Neural cell (in vitro differentiated cells): ENCODE measurements at regions not wholly inside any gene's neighbourhood (a gene's known extent, or its start where the extent isn't known, plus 50 kb on each side); places are given as distances from the start of the nearest gene placed in this dataset.

ENCODE experiments used
- H2AFZ ChIP-seq: fragments of 200-600, 300-800 bp; sonication (generic), shearing (Covaris generic); 2 replicates; pipeline ENCODE4 v1.6.0; 2014; ENCODE audit warnings: low read depth, mild to moderate bottlenecking, antibody characterized with exemption, low read length, moderate library complexity
- H3F3A ChIP-seq: fragments of 200-600 bp; shearing (Covaris generic); 2 replicates; pipeline ENCODE4 v1.6.1; 2016; ENCODE audit warnings: mild to moderate bottlenecking, moderate library complexity, mixed read lengths, antibody characterized with exemption, low read length; ENCODE audit not compliant: insufficient read depth, poor library complexity, severe bottlenecking
- H3K27ac ChIP-seq: fragments of 200-600, 300-800 bp; sonication (generic), shearing (Covaris generic); 2 replicates; pipeline ENCODE4 v1.5.1; 2014; ENCODE audit warnings: mild to moderate bottlenecking, low read length, moderate library complexity
- H3K27me3 ChIP-seq: fragments of 300-800, 200-600 bp; sonication (generic), shearing (Covaris generic); 2 replicates; pipeline ENCODE4 v1.6.0; 2014; ENCODE audit warnings: mild to moderate bottlenecking, low read depth, low read length, moderate library complexity; ENCODE audit not compliant: insufficient read depth
- H3K36me3 ChIP-seq: fragments of 300-800, 200-600 bp; sonication (generic), shearing (Covaris generic); 2 replicates; pipeline ENCODE4 v1.5.1; 2014; ENCODE audit warnings: mild to moderate bottlenecking, antibody characterized with exemption, low read length, moderate library complexity; ENCODE audit not compliant: insufficient read depth
- H3K4me2 ChIP-seq: fragments of 300-800, 200-600 bp; sonication (generic), shearing (Covaris generic); 2 replicates; pipeline ENCODE4 v1.6.0; 2014; ENCODE audit warnings: mild to moderate bottlenecking, low read length
- H3K4me3 ChIP-seq: fragments of 300-800, 200-600 bp; sonication (generic), shearing (Covaris generic); 2 replicates; pipeline ENCODE4 v1.5.1; 2014; ENCODE audit warnings: mild to moderate bottlenecking, low read length, moderate library complexity
- H3K79me2 ChIP-seq: fragments of 200-600 bp; shearing (Covaris generic); replicated peaks from 2 replicates; pipeline ENCODE4 v1.6.0; 2014; ENCODE audit warnings: mild to moderate bottlenecking, low read length, moderate library complexity; ENCODE audit not compliant: insufficient read depth
- H3K9ac ChIP-seq: fragments of 300-800, 200-600 bp; sonication (generic), shearing (Covaris generic); 2 replicates; pipeline ENCODE4 v1.6.1; 2016; ENCODE audit warnings: mild to moderate bottlenecking, low read length, mixed read lengths
- H3K9me2 ChIP-seq: fragments of 200-600 bp; shearing (Covaris generic); 2 replicates; pipeline ENCODE4 v1.6.1; 2016; ENCODE audit warnings: mild to moderate bottlenecking, low read length, mixed read lengths; ENCODE audit not compliant: insufficient read depth
- H3K9me3 ChIP-seq: fragments of 200-600, 300-800 bp; sonication (generic), shearing (Covaris generic); 2 replicates; pipeline ENCODE4 v1.6.1; 2016; ENCODE audit warnings: mild to moderate bottlenecking, mixed run types, low read length, moderate library complexity, mixed read lengths
- H4K20me1 ChIP-seq: fragments of 200-600 bp; shearing (Covaris generic); 2 replicates; pipeline ENCODE4 v1.6.1; 2016; ENCODE audit warnings: mild to moderate bottlenecking, mixed run types; ENCODE audit not compliant: insufficient read depth
- EP300 ChIP-seq: fragments of 450-650 bp; conservative IDR thresholded peaks from 2 replicates; pipeline ENCODE4 v1.6.1; 2014; ENCODE audit warnings: antibody characterized with exemption, mild to moderate bottlenecking, moderate library complexity; ENCODE audit not compliant: poor library complexity, severe bottlenecking
- EZH2 ChIP-seq: fragments of 200-600, 300-800 bp; shearing (Covaris generic), sonication (generic); IDR thresholded peaks from 2 replicates; pipeline ENCODE4 v1.6.1; 2014; ENCODE audit warnings: antibody characterized with exemption, low read length, borderline replicate concordance, mild to moderate bottlenecking; ENCODE audit not compliant: insufficient read depth, poor library complexity, severe bottlenecking
- MXI1 ChIP-seq: fragments of 450-650 bp; conservative IDR thresholded peaks from 2 replicates; pipeline ENCODE4 v1.6.1; 2014; ENCODE audit warnings: antibody characterized with exemption, mild to moderate bottlenecking; ENCODE audit not compliant: poor library complexity, severe bottlenecking
- POLR2AphosphoS5 ChIP-seq: IDR thresholded peaks from 2 replicates; pipeline ENCODE4 v1.6.1; 2012
- RAD21 ChIP-seq: fragments of 450-650 bp; conservative IDR thresholded peaks from 2 replicates; pipeline ENCODE4 v1.6.1; 2014; ENCODE audit warnings: antibody characterized with exemption, mild to moderate bottlenecking, moderate library complexity
- SMC3 ChIP-seq: fragments of 450-650 bp; conservative IDR thresholded peaks from 2 replicates; pipeline ENCODE4 v1.6.1; 2014; ENCODE audit warnings: antibody characterized with exemption, mild to moderate bottlenecking, moderate library complexity; ENCODE audit not compliant: poor library complexity
- TAF1 ChIP-seq: IDR thresholded peaks from 2 replicates; pipeline ENCODE4 v1.6.1; 2012; ENCODE audit warnings: low read depth
- TF ChIP-seq, protein P1 (sequence below): IDR thresholded peaks from 2 replicates; pipeline ENCODE4 v1.6.1; 2012; ENCODE audit warnings: borderline replicate concordance
- TF ChIP-seq, protein P2 (sequence below): fragments of 450-650 bp; IDR thresholded peaks from 2 replicates; pipeline ENCODE4 v1.5.1; 2014; ENCODE audit warnings: antibody characterized with exemption, mild to moderate bottlenecking, moderate library complexity; ENCODE audit not compliant: poor library complexity, severe bottlenecking

DNA sequence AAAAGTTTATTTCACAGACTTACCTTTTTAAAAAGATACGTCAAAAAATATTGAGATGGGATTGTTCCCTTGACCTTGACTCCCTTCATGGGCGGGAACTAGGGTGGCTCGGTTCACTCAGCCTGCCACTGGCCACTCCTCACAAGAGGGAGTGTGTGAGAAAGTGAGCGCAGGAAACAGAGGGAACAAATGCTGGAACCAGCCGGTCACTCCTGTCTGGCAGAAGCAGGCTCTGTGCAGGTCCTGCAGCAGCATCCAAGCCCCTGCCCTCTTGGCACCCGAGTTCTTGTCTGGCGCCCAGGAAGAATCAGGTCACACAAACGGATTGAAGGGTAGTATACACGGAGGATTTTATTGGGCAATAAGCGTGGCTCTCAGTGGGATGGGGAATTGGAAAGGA is 58.9 kb downstream of the ZNF648 start:
- Histone ChIP-seq H3K9me3 (no peaks in the 10 kb centered on the region), H3K27ac (no peak overlapping the region), H3K4me3 (no peak overlapping the region), H3K9me2 (no peaks in the 10 kb centered on the region), H4K20me1 (no peaks in the 10 kb centered on the region), H3K4me2 (no peak overlapping the region), H3K79me2 (no peaks in the 10 kb centered on the region), H3K9ac (no peak overlapping the region), H3K36me3 (no peaks in the 10 kb centered on the region), H3F3A (no peaks in the 10 kb centered on the region), H3K27me3 (no peaks in the 10 kb centered on the region), H2AFZ (no peak overlapping the region)
- TF ChIP-seq, protein P1, sequence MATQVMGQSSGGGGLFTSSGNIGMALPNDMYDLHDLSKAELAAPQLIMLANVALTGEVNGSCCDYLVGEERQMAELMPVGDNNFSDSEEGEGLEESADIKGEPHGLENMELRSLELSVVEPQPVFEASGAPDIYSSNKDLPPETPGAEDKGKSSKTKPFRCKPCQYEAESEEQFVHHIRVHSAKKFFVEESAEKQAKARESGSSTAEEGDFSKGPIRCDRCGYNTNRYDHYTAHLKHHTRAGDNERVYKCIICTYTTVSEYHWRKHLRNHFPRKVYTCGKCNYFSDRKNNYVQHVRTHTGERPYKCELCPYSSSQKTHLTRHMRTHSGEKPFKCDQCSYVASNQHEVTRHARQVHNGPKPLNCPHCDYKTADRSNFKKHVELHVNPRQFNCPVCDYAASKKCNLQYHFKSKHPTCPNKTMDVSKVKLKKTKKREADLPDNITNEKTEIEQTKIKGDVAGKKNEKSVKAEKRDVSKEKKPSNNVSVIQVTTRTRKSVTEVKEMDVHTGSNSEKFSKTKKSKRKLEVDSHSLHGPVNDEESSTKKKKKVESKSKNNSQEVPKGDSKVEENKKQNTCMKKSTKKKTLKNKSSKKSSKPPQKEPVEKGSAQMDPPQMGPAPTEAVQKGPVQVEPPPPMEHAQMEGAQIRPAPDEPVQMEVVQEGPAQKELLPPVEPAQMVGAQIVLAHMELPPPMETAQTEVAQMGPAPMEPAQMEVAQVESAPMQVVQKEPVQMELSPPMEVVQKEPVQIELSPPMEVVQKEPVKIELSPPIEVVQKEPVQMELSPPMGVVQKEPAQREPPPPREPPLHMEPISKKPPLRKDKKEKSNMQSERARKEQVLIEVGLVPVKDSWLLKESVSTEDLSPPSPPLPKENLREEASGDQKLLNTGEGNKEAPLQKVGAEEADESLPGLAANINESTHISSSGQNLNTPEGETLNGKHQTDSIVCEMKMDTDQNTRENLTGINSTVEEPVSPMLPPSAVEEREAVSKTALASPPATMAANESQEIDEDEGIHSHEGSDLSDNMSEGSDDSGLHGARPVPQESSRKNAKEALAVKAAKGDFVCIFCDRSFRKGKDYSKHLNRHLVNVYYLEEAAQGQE: no peak
- no peak for TF ChIP-seq RAD21

DNA sequence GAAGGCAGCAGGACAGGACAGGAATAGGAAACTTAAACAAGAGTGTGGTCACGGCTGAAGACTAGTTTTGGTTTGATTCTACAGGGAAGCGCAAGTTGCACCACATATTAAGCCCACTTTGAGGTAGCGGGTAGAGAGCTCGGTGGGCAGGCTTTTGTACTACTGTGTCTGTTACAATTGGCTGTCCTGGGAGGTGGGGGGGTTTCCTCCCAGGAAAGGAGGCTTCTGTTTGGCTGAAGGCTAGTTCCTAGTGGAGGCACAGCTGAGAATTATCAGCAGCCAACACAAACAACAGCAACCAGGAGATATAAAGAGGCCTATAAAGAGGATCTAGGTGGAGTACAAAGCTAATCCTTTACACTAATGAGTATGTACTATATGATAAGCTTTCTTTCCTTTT is 62.7 kb downstream of the ZNF648 start:
- Histone ChIP-seq H4K20me1 (no peaks in the 10 kb centered on the region), H3K79me2 (no peaks in the 10 kb centered on the region), H2AFZ (no peak overlapping the region), H3K9me2 (no peaks in the 10 kb centered on the region), H3F3A (no peaks in the 10 kb centered on the region), H3K9ac (no peak overlapping the region), H3K9me3 (no peaks in the 10 kb centered on the region), H3K36me3 (no peaks in the 10 kb centered on the region), H3K27ac (no peak overlapping the region), H3K4me3 (no peak overlapping the region), H3K4me2 (no peak overlapping the region), H3K27me3 (no peaks in the 10 kb centered on the region)
- TF ChIP-seq EP300 (no peak), SMC3 (no peak), MXI1 (no peak), TAF1 (no peak), EZH2 (no peak), RAD21 (no peak), POLR2AphosphoS5 (no peak)
- TF ChIP-seq, protein P1: no peak
- TF ChIP-seq, protein P2, sequence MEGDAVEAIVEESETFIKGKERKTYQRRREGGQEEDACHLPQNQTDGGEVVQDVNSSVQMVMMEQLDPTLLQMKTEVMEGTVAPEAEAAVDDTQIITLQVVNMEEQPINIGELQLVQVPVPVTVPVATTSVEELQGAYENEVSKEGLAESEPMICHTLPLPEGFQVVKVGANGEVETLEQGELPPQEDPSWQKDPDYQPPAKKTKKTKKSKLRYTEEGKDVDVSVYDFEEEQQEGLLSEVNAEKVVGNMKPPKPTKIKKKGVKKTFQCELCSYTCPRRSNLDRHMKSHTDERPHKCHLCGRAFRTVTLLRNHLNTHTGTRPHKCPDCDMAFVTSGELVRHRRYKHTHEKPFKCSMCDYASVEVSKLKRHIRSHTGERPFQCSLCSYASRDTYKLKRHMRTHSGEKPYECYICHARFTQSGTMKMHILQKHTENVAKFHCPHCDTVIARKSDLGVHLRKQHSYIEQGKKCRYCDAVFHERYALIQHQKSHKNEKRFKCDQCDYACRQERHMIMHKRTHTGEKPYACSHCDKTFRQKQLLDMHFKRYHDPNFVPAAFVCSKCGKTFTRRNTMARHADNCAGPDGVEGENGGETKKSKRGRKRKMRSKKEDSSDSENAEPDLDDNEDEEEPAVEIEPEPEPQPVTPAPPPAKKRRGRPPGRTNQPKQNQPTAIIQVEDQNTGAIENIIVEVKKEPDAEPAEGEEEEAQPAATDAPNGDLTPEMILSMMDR: no peak
